NCI-H1048 (cell line): ENCODE measurements at regions not wholly inside any gene's neighbourhood (a gene's known extent, or its start where the extent isn't known, plus 50 kb on each side); places are given as distances from the start of the nearest gene placed in this dataset.
"Not testable (repeated sequence)": the region's sequence is repeated elsewhere in the genome, so short reads cannot be mapped to it uniquely, and the experiment has no call there.

Experiments
- DNase-seq: peaks from one replicate; lab custom pipeline; 2025; lab: John Stamatoyannopoulos, UW

DNA sequence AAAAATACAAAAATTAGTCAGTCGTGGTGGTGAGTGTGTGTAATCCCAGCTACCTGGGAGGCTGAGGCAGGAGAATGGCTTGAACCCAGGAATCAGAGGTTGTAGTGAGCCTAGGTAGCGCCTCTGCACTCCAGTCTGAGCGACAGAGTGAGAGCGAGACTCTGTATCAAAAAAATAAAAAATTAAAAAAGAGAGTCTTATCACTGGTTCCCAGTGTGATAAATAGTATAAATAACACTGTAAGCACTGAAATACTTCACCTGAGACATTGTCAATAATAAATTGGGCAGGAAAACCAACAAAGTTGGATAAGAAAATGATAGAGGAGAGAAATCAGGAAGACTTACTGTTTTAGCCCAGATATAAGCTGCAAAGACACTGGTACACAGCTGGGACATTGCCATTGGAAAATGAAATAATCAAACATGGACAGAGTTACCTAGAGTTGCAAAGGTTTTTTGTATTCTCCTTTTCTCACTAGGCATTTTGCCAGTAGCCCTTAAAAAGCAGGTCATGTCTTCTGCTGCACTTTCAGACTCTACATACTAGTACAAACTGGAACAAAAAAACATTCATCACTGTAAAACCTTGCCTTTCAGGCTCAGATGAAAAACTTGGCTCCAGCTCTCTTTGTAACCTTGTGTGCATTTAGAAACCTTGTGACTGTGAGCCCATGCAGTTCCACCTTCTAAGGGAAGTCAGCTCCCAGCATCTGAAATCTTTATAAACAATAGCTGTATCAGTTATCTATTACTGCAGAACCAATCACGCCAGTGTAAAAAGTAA, 55.0 kb upstream of the PPP1R2C start:
- no peak for DNase-seq

DNA sequence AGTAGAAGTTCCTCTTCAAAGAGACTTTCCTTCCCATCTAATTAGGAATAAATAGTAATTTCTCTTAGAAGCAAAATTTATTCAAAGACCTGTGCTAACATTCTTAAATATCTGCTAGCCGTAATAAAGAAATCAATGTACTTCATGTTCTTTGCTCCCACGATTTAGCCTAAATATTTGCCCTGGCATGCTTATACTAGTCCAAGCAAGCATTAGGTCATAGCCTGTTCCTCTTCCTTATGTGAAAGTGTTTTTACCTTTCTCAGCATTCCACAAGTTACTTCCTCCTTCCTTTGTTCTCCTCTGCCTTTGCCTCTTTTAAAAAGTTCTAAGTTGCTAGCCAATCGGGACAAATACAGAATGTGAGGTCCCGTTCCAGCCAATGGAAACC, 55.6 kb upstream of the PPP1R2C start:
- DNase-seq, result not testable (repeated sequence)

DNA sequence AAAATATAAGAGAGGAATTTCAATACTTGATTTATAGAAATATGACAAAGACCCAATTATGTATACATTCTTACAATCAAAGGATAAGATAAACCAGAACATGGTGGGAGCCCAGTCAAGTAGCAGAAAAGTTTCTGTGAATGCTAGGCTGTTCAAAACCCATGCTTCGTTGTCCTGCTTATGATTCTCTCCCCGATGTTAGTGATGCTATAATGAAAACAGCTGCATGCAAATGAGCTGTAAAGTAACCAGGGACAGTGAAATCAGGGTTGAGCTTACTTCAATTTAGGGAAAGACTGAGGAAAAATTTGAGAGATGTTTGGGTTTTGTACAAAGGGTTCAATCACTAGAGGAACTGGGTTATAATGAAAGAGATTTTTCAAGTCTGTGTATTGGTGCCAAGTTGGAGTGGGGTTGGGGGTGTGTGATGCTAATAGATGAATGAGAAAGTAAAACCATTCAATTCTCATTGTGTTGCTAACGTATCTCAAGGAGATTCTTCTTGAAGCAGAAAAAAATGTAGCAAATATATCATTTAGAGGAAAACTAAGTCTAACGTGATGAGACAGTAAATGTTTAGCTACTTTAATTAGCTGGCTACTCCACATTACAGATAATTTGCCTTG, 59.3 kb upstream of the PPP1R2C start:
- no peak for DNase-seq

DNA sequence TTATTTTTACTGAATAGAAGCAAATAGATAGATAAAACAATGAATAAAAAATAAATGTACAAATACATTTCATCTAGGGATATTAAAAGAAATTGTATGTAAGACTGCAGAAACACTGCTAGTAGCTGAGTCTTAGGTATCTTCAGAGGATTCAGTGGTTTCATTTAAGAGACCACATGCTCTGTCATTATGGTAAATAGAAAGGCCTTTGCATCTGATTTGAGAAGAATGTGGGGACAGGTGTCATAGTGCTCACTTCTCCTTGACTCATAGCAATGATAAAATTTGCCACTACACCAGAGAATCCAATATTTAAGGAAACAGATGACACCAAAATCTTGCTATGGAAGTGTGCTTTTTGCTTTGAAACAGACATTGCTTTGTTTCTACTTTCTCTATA, 59.8 kb upstream of the PPP1R2C start:
- no peak for DNase-seq

DNA sequence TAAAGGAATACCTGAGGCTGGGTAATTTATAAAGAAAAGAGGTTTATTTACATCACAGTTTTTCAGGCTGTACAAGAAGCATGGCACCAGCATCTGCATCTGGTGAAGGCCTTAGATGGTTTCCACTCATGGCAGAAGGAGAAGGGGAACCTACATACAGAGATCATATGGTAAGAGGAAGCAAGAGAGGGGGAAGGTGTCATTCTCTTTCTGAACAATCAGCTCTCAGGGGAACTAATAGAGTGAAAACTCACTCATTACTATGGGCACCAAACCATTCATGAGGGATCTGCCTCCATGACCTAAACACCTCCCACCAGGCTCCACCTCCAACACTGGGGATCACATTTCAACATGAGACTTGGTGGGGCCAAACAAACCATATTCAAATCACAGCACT, 61.7 kb upstream of the PPP1R2C start:
- DNase-seq, result no peak

DNA sequence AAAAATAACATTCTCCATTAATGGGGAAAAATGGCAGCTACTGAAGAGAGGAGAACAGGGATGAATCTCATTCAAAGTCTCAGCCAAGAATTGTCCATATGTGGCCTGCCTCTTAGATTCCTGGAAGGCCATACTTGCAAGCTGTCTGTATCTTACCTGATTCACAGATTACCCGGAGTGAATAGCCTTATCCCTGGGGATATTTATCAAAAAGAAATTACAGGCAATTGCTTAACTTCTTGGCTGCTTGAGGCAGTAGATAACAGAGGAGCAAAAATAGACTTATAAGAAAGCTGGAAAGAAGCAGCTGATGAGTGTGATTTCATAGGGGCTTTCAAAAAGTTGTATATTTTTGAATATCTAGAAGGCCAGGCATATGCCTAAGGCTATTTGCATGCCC, 68.8 kb upstream of the PPP1R2C start:
- DNase-seq, result no peak

DNA sequence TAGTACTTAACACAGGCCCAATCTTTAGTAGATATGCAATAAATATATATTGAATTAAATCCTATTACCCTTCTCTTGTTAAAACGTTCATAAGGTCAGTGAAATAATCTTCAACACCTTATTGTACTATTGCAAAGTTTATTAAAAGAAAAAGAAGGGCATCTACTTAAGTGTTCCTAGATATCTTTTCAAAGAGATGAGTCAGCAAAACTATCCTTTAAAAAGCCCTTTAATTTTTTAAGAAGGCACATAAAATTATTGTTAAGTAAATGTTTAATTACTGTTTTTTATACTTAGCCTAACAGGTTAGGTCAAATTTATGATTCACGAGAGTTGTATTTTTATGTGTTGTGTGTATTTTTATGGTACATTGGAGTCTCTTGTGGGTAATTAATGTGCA, 77.3 kb upstream of the PPP1R2C start:
- DNase-seq, result no peak

DNA sequence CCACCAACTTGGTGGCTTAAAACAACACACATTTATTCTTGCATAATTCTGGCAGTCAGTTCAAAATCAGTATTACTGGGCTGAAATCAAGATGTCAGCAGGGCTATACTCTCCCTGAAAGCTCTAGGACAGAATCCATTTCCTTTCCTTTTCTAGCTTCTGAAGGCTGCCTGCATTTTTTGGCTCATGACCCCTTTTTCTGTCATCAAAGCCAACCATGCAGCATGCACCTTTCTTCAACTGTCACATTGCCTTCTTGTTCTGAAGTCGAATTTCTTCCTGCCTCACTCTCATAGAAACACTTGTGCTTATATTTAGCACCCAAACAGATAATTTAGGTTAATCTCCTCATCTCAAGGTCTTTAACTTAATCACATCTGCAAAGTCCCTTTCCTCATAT, 79.8 kb upstream of the PPP1R2C start:
- no peak for DNase-seq

DNA sequence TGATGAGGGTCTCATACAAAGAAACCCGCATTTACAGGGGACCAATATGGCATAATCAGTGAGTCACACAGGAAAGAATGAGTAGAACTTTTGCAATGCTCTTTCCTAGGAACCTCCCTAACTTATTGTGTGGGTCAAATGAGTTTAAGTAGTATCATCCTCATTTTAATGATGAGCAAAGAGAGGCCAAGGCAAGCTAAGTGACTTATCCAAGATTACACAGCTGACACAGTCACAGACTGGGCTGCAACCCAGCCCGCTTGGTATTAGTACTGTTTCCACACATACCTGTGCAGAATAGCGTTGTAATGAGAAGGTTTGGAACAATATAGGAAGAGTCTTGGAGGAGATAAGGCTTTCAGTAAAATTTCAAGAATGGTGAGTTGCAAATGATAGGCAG, 91.0 kb upstream of the PPP1R2C start:
- no peak for DNase-seq

DNA sequence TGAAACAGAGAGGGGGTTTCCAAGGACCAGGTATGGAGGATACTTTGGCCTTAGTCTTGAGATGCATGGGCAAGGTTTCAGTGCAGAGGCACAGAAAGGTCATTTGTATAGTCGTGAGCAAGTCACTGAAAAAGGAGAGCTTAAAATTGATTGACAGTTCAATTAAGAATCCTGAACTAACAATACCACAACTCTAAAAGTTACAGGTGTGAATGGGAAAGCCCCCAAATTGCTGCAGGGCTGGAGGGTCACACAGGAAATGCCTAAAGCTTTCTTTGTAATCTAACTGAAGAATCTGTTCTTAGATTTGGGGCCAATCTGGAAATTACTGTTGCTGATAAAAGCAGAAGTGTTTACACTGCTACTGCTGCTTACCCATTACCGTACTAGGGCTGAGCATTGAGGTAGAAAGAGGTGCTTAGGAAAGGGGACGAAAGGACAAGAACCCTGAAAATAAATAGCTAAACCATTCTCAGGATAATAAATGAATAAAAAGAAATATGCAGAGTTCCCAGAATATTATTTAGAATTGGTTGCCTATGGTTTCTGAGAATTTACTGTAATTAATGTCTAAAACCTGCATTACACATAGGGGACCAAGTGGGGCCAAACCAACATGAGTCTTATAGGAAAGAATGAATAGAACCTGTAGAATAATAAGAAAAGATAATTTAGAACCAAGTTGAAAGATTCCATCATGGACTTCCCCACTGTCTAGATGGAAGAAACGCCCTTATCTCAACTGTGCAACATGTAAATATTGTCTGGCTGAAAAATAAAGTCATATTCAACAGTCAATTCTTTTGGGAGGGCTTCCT, 91.9 kb upstream of the PPP1R2C start:
- DNase-seq, result no peak

DNA sequence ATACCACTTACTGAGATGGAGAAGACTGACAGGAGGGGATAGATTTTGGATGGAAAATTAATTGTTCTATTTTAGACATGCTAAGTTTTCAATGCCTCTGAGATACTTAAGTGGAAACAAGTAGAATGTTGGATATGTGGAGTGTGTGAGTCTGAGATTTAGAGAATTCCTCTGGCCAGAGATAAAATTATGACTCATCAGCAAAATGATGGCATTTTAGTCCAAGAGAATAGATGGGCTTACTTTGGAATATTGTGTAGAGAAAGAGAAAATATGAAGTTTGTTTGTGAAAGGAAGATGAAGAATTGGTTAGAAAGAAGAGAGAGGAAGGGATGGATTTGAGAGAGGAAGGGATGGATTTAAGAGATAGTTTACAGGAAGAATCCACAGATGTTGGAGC, 108.6 kb upstream of the PPP1R2C start:
- no peak for DNase-seq

DNA sequence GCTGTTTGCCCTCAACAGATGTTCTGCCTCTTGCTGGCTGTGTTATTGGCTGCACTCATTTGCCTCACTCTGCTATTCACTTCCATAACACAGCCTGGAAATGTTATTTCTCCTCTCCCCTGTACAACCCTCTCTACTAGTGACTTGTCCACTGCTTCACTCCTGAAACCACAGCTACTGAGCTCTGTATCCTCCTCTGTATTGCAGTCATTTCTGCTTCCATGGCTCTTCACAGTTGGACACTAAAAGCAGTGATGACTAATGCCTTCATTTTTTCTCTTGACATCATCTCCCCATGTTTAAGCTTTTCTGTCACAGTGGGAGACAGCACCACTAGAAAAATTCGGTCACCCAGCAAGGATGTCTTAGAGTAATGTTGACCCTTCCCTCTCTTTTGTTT, 123.0 kb upstream of the PPP1R2C start:
- DNase-seq, result no peak

DNA sequence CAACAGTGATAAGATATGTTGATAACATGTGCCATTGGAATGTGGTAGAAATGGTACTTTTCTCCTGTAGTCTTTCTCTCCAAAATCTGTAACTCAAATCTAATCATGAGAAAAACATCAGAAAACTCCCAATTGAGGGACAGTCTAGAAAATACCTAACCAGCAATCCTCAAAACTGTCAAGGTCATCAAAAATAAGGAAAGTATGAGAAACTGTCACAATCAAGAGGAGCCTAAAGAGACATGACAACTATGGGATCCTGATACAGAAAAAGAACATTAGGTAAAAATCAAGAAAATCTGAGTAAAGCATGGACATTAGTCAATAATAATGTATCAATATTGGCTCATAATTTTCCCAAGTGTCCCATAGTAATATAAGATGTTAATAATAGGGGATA, 124.5 kb upstream of the PPP1R2C start:
- no peak for DNase-seq

DNA sequence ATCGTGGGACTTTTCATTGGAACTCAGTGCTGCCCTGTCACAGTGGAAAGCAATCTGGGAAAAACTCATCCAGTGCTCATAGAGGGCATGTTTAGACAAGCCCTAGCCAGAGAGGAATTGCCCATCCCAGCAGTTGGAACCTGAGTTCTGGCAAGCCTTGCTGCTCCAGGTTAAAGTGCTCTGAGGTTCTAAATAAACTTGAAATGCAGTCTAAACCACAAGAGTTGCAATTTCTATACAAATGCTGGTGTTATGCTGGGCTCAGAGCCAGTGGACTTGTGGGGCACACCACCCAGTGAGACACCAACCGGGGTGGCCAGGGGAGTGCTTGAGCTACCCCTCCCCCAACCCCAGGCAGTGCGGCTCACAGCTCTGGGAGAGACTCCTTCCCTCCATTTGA, 142.8 kb upstream of the PPP1R2C start:
- no peak for DNase-seq

DNA sequence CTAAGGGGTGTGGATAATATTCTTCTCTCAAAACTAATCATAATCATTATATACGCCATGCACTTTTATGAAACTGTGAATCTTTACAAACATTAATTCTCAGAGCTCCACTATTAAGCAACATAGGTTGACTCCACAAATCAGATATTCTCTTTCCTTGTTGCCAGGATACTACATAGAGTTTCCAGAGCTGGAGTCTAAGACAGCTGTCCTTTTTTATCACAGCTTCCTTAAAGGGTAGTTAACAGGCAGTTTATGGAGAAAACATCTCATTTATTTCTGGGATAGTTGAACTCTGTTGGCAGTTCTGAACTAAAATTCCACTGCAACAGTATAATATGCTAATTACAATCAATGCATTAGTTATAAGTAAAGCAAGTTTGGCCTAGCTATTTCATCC, 152.1 kb upstream of the PPP1R2C start:
- DNase-seq, result no peak

DNA sequence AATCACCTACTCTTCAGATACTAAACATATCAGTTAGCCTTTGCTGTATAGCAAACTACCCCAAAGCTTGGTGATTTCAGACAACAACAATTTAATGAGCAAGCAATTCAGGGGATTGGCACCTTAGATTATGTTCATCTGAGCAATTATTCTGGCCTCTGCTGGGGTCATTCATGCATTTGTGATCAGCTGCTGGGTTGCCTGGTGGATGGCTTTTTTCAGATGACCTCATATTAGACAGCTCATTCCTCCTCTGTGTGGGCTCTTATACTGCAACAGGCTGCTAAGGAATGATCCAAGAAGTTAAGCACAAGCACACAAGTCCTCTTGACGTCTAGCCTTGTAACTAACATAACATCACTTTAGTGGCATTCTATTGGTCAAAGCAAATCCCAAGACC, 153.0 kb upstream of the PPP1R2C start:
- no peak for DNase-seq

DNA sequence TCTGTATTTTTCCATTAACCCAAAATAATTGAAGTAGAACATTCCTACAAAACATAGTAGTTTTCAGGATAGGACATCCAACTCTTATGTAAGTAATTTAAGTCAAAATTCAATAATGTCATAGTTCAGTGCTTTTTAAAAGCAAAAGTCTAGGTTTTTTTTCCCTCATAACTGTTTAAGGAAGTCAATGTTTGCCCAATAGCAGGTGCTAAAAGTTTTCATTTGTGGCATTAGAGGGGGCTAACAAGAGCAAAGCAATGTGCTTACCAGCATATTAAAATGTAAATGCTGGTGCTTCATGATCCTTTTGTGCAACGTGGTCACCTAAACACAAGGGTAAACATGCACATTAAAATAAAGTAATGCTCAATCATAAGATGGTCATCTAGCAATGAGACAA, 155.2 kb upstream of the PPP1R2C start:
- no peak for DNase-seq

DNA sequence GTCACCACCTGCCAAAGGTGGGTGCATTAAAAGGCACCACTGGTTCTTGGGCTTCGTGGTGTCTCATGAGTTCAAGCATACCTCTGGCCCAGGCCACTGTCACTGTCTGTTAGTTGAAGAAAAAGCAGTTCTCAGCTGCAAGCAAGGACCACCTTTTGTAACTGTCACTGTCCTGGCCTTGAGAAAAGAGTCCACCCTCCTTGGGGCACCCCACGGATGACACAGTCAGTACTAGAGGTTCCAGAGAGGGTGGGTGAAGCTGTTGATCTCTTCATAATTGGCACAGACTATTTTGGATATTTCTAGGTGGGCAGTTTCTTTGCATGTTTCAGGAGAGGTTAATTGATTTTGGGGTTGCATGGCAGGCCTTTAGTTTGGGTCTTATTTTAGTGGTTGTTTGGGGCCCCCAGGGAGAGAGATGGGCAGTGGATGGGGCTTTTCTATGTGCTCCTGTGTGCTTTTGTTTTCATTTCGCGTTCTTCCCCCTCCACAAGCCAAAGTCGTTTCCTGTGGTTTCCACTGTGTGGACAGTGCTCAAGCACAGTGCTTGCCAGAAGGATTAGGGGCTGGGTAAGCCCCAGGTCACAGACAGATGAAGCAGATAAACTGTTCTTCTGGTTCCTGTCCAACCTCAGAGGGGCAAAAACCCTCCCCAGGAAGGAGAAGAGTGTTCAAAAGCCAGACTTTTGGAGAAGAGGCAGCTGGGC, 156.2 kb upstream of the PPP1R2C start:
- no peak for DNase-seq

DNA sequence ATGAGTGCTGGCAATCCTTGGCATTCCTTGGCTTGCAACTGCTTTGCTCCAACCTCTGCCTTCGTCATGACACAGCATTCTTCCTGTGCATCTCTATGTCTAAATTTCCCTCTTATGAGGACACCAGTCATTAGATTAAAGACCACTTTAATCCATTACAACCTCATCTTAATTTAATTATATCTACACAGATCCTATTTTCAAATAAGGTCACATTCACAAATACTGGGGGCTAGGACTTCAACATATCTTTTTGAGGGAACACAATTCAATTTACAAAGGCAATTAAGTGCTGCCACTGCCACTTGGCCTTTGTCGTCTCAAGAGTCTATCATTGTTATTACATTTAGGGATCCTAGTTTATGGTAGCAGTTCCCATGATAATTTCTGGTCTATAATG, 163.7 kb upstream of the PPP1R2C start:
- DNase-seq, result no peak

DNA sequence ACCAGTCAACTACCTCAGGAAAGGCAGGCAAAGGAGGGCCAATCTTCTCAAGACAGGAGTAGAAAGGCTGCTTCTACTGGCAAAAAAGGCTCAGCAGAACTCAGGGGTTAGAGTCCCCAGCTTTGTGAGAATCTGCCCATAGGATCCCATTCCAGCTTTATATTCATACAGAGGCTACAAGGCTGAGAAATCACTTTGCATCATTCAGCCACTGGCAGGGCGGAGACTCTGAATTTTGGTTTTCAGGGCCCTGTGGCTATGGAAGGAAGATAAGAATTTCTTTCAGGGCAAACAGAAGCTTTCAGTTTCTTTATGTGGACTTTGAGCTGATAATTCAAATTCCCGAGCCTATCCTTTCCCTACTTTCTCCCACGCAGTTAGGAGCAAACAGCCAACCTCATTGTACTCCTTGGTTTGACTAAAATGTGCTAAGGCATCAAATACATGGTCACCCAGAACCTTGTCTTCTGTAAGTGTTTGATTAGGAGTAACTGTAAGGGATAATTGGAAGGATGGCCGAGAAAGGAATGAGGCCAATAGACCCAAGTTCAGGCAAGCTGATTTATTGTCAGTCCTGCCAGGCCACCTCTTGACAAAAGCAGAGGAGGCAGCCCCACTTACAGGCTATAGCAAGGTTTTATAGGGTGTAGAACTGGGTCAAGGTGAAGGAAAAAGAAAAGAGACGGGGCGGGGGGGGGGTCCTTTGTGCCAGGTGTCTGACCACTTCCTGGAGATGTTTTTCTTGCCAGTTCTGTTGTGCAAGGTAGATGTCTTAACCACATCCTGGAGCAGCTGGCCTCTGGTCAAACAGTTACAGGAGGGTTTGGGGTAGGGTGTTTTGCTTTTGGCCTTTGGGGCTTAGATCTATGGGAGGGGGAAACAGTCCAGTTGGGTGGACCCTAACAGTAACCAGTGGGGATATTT, 165.3 kb upstream of the PPP1R2C start:
- DNase-seq, result no peak

DNA sequence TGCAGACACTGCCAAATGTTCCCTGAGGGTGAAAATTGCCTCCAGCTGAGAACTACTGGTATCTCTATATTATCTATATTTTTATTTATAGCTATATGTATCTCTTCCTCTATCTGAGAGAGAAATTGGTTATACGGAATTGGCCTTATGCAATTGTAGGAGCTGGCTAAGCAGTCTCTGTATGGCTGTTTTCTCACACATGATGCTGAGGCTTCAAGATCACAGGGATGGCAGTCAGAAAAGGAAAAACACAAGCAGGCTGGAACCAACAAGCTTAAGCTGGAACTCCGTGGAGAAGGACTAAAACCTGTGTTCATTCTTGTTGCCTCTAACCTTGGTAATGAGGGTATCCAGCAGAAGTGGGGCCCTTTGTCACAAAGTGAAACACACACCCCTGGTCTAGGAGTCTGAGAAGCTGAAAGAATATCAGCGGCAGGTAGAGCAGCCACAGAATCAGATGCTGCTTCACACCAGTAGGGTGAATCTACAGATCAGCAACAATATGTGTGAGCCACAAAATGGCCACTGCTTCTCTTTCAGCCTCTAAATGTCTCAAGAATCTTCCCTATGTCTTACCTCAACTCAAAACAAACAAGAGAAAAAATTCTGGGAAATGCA, 166.5 kb upstream of the PPP1R2C start:
- DNase-seq, result no peak
